HG03558 (cell line): ENCODE measurements at regions not wholly inside any gene's neighbourhood (a gene's known extent, or its start where the extent isn't known, plus 50 kb on each side); places are given as distances from the start of the nearest gene placed in this dataset.
A peak's percentile ranks its signal among the peaks of the same experiment; 100 is the strongest.
"Not testable (repeated sequence)": the region's sequence is repeated elsewhere in the genome, so short reads cannot be mapped to it uniquely, and the experiment has no call there.

Experiments
- ATAC-seq: cut with Tn5 transposase; IDR thresholded peaks from one replicate; pipeline ENCODE4 v1.9.1; 2021; ENCODE audit warnings: moderate number of reproducible peaks; ENCODE audit not compliant: unreplicated experiment; ENCODE audit errors: extremely low read depth

DNA sequence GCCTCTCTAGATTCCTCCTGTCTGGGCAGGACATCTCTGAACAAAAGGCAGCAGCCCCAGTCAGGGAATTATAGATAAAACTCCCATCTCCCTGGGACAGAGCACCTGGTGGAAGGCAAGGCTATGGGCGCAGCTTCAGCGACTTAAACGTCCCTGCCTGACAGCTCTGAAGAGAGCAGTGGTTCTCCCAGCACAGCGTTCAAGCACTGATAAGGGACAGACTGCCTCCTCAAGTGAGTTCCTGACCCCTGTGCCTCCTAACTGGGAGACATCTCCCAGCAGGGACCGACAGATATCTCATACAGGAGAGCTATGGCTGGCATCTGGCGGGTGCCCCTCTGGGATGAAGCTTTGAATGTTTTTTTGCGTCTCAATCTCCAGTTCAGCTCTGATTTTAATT, 262.2 kb downstream of the PARM1 start:
- ATAC-seq: no peak

DNA sequence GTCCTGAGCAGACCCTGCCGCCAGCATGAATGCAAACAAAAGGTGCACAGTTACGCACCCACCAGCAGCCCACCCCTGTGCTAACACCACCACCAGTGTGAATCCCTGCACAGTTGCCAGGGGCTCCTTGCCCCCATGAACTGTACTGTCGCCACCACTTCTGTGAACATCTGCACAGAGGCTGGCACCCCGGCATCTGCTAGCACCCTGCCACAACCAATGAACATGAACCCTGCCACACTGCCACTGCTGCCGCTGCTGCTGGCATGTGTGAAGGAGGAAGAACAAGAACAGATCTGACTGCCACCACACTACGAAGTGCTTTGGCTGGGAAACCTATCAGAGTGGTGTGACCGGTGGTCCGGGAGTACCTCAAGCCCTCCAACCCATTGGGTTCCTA, 261.3 kb downstream of the PARM1 start:
- ATAC-seq: no peak

DNA sequence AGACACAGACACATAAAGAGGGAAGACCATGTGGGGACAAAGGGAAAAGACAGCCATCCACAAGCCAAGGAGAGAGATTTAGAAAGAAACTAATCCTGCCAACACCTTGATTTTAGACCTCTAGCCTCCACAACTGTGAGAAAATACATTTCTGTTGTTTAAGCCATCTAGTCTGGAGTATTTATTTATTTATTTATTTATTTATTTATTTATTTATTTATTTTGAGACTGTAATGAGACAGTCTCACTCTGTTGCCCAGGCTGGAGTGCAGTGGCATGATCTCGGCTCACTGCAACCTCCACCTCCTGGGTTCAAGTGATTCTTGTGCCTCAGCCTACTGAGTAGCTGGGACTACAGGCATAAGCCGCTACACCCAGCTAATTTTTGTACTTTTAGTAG, 259.3 kb downstream of the PARM1 start:
- ATAC-seq: not testable (repeated sequence)

DNA sequence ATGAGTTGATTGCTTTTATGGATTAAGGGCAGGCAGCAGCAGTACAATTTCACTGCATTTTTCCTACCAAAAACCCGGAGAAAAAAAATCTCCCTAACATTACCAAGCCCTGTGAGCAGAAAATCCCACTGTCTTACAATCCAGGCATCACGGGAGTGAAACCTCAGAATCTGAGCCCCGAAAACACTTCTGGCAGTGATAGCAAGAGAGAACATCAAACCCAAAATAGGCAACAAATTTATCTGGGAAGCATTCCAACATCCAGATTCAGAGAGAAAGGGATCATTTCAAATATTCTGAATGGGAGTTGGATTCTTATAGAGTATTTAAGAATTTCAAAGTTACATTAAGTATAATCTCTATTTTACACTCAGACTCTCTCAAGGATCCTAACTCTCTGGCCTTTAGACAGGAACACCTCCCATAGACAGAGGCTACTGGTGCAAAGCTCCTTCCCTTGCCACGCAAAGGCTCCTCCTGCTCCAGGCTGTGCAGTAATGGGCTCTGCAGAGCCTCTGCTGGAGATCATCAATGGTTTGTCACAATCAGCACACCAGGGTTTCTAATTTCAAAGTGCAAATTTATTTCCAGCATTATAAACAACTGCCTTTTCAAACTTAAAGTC, 256.9 kb downstream of the PARM1 start:
- ATAC-seq: no peak

DNA sequence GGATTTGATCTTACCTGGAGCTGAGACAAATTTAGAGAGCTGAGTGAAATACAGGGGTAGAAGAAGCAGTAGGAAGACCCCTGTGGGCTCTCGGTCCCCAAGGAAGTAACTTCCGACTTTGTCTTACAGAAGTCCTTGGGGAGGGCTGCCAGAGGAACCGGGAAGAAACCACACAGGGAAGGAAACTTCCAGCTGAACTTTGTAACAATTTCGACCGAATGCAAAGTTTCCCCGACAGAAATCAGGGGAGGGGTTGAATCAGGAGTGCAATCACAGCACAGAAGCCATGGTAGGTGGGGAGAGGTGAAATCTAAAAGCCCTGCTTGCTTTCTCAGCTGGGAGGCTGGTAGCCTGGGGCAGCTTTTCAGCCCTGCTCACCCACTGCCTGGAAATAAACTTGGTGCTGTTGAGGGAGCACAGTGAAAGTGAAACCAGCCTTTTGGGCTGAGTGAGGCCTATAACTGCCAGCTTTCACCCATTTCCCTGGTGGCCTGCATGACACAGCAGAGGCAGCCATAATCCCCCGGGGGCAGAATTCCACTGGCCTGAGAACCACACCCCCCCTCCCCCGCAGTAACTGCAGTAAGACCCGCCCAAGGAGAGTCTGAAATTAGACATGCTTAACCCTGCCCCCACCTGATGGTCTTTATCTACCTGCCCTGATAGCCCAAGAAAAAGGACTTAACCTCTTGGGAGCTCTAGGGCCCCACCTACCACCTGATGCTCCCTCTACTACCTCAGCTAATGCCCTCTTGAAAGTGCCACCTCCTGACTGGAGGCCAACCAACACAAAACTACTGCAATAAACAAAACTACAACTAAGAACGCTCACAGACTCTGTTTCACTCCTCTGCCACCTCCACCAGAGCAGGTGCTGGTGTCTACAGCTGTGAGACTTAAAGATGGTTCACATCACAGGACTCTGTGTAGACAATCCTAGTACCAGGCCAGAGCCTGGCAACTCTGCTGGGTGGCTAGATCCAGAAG, 248.2 kb downstream of the PARM1 start:
- peak; percentile 59 for ATAC-seq

DNA sequence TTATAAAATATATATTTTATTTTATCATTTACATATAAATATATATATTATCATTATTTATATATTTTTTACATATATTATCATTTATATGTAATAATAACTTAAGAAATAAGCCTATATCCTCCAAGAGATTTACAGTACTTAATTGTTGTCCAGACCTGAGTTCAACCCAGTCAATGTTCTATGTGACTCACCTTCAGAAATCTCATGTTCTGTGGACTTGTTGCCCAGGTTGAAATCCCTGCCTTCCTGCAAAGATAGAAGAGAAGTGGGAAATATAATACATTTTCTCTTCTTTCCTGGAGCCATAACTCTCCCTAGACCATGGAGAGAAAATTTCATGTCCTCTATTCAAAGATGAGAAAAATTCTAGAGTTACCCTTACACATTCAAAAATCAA, 247.3 kb downstream of the PARM1 start:
- ATAC-seq: no peak

DNA sequence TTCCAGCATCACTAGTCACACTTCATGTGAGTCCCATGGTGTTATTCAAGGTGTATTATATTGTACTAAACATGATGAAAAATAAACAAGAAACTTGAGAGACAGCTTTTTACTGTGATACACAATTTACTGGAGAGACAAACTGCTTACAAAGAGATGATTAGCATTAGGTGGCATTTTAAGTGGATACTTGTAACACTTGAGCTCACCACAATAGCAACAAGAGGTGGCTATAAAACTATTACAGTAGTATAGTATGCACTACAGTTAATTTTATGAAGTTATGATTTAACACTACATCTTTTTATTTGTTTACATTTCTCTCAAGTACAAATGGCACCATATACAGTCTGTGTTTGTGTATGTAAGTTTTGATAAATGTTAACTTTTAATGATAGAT, 246.6 kb downstream of the PARM1 start:
- no peak for ATAC-seq

DNA sequence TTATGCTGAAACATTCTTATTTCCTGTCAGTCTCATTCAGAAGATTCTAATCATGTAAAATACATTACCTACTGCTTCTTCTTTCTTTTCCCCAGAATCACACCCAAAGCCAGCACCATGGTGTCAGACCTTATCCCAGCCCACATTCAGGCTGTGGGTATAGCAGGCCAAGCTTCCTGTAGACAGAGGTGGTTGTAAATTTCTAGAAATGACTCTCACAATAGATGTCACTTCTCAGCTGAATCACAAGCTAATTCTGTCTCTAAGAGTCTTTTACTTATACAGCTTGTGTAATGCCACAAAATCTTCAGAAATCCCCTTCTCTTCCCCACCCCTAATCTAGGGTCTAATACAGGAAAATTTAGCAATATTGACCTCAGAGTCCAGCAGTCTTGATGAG, 239.6 kb downstream of the PARM1 start:
- ATAC-seq: peak; percentile 85

DNA sequence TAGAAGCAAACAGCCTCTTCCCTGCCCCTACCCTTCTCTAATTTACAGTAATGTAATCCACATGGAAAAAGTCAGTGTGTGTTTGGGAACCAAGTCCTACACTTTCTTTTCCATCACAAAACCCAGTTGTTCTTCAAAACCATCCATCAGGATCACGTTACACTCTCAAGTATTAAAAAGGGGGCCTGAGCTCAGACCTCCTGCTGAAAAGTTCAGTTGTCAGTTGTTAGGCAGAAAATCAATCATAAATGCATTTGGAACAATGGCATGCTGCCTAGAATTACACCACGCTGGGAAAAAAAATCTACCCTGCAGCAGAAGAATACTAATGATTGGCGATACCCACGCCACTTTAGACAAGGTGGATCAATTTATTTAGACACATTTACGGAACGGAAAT, 236.5 kb downstream of the PARM1 start:
- no peak for ATAC-seq

DNA sequence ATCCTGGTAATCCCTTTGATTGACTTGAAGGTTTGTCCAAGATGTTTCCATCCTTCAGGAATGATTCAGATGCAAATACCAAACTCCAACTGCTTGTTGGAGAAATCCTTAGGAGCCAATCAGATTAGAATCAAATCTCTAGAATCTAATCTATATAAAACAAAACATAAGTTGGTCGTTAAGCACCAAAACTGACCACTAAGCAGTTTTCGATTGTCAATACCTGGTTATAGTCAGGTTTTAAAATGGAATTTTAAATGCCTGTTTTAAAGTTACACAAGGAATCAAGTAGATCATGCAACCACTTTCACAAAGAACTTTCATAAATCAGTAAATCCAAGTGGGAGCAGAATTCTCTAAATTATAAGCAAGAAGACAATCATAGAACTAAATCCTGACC, 236.1 kb downstream of the PARM1 start:
- ATAC-seq: no peak

DNA sequence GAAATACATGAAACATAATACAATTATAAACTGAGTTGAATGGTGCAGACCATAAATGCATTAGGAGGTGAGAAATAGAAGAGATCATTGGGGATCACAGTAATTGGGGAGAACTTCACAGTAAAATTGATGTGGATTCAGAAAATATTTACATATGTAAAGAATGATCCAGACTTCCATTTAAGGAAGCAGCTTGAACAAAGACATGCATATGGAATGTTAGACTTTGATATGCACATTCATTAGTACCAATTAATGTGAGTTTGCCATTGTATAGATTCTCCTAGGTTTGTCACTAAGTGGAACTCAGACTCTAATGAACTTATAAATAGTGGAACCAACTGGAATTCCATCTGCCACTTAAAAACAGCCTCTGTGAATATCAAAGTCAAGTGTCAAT, 235.6 kb downstream of the PARM1 start:
- no peak for ATAC-seq

DNA sequence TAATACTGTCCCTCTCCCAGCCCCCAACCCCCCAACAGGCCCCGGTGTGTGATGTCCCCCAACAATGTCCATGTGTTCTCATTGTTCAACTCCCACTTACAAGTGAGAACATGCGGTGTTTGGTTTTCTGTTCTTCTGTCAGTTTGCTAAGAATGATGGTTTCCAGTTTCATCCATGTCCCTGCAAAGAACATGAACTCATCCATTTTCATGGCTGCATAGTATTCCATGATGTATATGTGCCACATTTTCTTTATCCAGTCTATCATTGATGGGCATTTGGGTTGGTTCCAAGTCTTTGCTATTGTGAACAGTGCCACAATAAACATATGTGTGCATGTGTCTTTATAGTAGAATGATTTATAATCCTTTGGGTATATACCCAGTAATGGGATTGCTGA, 232.2 kb downstream of the PARM1 start:
- not testable (repeated sequence) for ATAC-seq

DNA sequence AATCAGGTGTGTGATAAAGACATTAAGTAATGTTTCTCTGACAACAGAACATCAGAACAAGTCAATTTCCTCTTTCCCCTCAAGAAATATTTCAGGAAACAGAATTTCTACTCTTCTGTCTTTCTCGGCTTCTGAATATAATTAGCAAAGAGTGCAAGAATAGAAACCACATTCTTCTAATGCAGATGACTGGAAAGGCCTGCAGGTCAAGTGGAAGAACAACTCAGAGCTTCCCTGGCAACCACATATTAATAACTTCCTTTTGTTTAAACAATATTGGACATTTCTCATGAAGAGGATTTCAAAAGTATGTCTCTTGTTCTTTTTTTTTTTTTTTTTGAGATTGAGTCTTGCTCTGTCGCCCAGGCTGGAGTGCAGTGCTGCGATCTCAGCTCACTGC, 225.5 kb downstream of the PARM1 start:
- ATAC-seq: no peak

DNA sequence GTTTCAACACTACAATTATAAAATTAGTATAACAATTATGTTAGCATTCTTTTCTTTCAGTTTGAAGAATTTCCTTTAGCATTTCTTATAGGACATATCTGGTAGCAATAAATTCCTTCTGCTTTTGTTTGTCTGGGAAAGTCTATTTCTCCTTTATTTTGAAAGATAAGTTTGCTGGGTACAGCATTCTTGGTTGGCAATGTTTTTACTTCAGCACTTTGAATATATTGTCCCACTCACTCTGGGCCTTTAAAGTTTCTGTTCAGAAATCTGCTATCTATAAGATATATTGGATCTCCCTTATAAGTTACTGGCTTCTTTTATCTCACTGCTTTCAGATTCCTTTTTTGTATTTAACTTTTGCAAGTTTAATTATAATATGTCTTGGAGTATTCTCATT, 222.1 kb downstream of the PARM1 start:
- ATAC-seq: no peak

DNA sequence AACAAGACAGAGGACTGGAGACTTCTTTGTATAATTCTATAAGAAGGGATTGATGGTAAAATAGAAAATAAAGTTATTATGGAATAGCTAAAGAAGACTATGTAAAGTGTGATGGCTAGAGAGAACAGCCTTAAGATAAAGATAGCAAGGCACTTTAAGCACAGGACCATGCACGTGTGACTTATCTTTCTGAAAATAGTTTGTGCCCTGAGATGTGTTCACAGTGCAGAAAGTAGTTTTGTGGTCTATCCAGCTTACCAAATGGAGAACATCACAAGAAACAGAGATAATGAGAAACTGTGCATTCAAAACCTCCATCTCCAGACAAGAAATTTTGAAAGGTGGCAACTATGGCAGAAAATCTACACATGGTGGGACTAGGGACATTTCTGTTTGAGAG, 213.3 kb downstream of the PARM1 start:
- no peak for ATAC-seq

DNA sequence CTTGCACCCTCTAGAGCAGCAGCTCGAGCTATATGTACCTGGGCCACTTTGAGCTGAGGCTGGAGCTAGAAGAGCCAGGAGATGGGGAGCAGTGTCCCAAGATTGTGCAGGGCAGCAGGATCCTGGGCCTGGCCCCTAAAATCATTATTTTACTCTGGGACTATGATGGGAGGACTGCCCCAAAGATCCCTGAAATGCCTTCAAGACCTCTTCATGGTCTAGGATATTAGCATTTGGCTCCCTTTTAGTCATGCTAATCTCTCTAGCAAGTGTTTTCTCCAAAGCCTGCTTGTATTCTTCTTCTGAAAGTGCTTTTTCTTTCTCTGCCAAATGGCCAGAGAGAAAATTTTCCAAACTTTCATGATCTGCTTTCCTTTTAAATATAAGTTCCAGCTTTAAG, 211.6 kb downstream of the PARM1 start:
- ATAC-seq: no peak

DNA sequence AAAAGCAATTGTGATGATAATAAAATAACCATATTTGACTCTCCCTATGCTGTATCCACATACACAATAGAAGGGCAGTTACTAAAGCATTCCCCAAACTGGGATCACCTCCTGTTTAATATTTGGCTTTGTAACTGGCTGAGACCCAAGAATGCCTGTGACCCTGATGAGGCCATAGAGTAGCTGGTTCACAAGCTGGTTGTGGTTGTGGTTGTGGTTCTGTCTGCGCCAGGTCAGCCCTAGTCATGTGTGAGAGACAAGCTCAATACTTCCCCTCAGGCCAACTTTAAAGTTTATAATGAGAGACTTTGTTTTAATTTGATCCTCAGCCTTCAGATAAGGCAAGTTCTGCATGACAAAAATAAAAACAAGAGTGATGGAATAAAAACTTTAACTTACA, 209.9 kb downstream of the PARM1 start:
- no peak for ATAC-seq

DNA sequence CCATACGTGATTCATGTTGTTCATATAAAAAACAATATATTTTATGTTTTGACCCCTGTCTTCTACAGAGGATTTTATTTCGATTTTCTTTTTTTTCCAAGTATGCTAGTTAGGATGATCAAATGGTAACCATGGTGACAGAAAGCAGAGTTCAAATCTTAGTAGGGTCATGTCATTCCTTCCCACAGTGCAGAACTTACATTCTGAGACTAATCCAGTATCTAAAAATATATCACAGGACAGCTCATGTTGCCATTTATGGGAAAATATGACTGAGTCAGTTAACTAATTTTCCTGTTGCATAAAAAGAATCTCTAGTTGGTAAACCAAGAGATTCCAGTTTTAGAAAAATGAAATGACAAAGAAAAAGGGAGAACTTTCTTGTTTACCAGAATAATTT, 209.5 kb downstream of the PARM1 start:
- ATAC-seq: no peak

DNA sequence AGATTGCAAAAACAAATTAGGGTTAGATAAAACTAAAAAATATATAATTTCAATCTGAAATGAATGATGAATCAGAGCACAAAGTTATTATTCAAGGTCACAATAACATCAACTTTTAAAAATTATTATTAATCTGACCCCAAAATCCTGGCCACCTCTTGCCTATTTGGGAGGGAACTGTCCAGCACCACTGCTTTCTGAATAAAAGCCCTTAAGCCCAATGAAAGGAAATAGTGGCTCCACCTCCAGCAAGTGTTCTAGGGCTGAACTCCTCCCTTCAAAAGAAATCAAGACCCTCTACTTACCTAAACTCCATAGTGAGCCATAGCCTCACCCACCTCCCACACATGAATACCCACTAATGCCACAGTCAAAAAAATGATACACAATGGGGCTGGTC, 208.2 kb downstream of the PARM1 start:
- no peak for ATAC-seq

DNA sequence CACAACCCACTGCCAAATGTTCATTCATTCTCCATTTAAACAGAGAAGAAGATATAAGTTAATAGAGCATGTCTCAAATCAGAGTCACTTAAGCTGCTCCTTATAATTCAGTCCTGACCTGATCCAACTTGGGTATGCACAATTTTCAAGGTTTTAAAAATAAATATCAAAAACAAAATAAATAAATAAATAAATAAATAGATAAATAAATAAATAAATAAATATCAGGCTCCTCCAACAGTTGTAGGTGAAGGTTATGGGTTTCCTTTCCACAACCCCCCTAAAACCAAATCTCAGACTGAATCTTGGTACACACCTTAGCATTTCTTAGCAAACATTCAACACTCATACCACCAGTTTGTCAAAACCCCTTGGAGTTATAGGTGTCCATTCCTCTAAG, 204.4 kb downstream of the PARM1 start:
- ATAC-seq: no peak

DNA sequence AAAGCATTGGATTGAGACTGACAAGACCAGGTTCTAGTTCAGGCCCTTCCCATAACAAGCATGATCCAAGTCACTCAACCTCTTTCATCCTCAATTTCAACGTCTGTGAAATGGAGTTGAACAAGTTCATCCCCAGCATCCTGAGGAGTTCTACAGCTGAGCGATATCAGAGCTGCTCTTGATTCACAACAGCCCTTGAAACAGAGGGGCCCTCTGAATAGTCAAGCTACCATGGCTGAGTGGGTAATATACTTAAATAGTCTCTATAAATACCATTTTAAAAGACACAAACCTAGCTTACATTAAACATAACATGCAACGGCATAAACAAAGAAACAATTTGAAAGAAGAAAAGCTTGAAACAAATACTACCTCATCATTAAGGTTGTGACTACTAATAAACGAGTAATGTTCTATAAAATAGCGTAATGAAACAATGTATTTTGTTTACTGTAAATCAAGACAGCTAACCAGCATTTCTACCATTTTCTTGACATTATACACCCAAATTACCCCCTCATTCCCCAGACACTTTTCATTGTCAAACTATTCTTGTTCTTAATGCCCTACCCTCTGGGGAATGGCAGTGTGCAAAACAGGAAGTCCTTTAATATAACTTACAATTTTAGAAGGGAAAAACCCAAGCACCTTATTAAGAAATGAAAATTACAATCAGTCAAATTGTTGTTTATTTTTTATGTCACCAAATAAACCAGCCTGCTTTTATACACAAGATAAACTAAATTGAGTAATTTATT, 202.3 kb downstream of the PARM1 start:
- no peak for ATAC-seq
